ENCODE measurements at regions not wholly inside any gene's neighbourhood (a gene's known extent, or its start where the extent isn't known, plus 50 kb on each side); places are given as distances from the start of the nearest gene placed in this dataset.

GRCh38 chr4:106681381-106681921 is 312.9 kb upstream of the GIMD1 start:
- no CpG with 5 or more reads among the region's 24 CpGs for WGBS (ENCODE audit: extremely low coverage, insufficient read length, low lambda C conversion rate)
- Histone ChIP-seq H3K23me2 (ENCODE audit: insufficient read length, low read depth, low read length, poor library complexity, severe bottlenecking) (no peaks in the 10 kb centered on the region), H3K4ac (ENCODE audit: low read depth, low read length) (no peak overlapping the region), H3K79me1 (ENCODE audit: insufficient read depth, low read depth, low read length, poor library complexity, severe bottlenecking) (no peaks in the 10 kb centered on the region), H2BK120ac (ENCODE audit: low read depth, low read length, poor library complexity, severe bottlenecking) (no peak overlapping the region), H3K9me3 (ENCODE audit: control insufficient read depth, low read depth, low read length) (no peaks in the 10 kb centered on the region), H2BK5ac (ENCODE audit: insufficient read length, low read length) (no peak overlapping the region), H2BK12ac (ENCODE audit: insufficient read length, low read depth, low read length) (no peak overlapping the region), H3K27ac (ENCODE audit: insufficient read length, low read depth, low read length) (no peak overlapping the region), H3K56ac (ENCODE audit: insufficient read length, low read depth, low read length) (no peak overlapping the region), H2BK15ac (ENCODE audit: low read depth, low read length) (no peak overlapping the region), H3T11ph (ENCODE audit: low read length) (no peak overlapping the region), H3K23ac (ENCODE audit: insufficient read length, low read depth, low read length) (no peak overlapping the region), H4K20me1 (ENCODE audit: control insufficient read depth, insufficient read depth, insufficient read length) (no peaks in the 10 kb centered on the region), H3K14ac (ENCODE audit: insufficient read depth, low read length) (no peak overlapping the region), H4K91ac (ENCODE audit: insufficient read length, low read depth, low read length) (no peak overlapping the region), H2BK20ac (ENCODE audit: low read depth, low read length, poor library complexity, severe bottlenecking) (no peak overlapping the region), H2AFZ (ENCODE audit: low read length) (no peak overlapping the region), H2AK5ac (ENCODE audit: insufficient read length, low read length) (no peak overlapping the region), H3K9ac (ENCODE audit: extremely low read depth, insufficient read length, low read length) (no peak overlapping the region), H4K8ac (replicated peaks; ENCODE audit: insufficient read length, low read depth, low read length) (no peak overlapping the region), H3K4me2 (ENCODE audit: insufficient read depth, insufficient read length, low read length) (no peak overlapping the region), H3K27me3 (ENCODE audit: insufficient read depth, low read length) (no peaks in the 10 kb centered on the region), H4K5ac (ENCODE audit: insufficient read length, low read depth, low read length) (no peak overlapping the region), H3K79me2 (ENCODE audit: insufficient read depth, low read length) (no peaks in the 10 kb centered on the region), H3K4me1 (ENCODE audit: insufficient read depth, low read length) (no peaks in the 10 kb centered on the region), H3K18ac (ENCODE audit: insufficient read length, low read depth, low read length) (no peak overlapping the region)
- no peak for TF ChIP-seq CTCF (conservative IDR thresholded peaks at IDR 0.05)
- peaks cover 2% of the 10 kb centered on the region in 2 experiments for H3K4me1 Mint-ChIP-seq
- no peak overlapping the region for H3K4me3 Mint-ChIP-seq
- peak; percentile 20 for DNase-seq
- no peak overlapping the region for H3K27ac Mint-ChIP-seq
- no peaks in the 10 kb centered on the region for H3K27me3 Mint-ChIP-seq (ENCODE audit: low read depth)
- H3K36me3 Mint-ChIP-seq (ENCODE audit: insufficient read depth in 1 of 3, low read depth in 3 of 3) = peaks cover 0 to 8% (median under 1%) of the 10 kb centered on the region in 3 experiments; a peak in 2 of 7 replicates
- H3K9me3 Mint-ChIP-seq = peaks cover 4 to 6% of the 10 kb centered on the region in 2 experiments; a peak in 3 of 5 replicates

Data from H9 (cell line).